Neural cell (in vitro differentiated cells): ENCODE measurements at regions not wholly inside any gene's neighbourhood (a gene's known extent, or its start where the extent isn't known, plus 50 kb on each side); places are given as distances from the start of the nearest gene placed in this dataset.

Source experiments
- CTCF ChIP-seq: fragments of 450-650 bp; IDR thresholded peaks from 2 replicates; pipeline ENCODE4 v1.5.1; 2014; ENCODE audit warnings: antibody characterized with exemption, mild to moderate bottlenecking, moderate library complexity; ENCODE audit not compliant: poor library complexity, severe bottlenecking
- EZH2 ChIP-seq: fragments of 200-600, 300-800 bp; shearing (Covaris generic), sonication (generic); IDR thresholded peaks from 2 replicates; pipeline ENCODE4 v1.6.1; 2014; ENCODE audit warnings: antibody characterized with exemption, low read length, borderline replicate concordance, mild to moderate bottlenecking; ENCODE audit not compliant: insufficient read depth, poor library complexity, severe bottlenecking
- POLR2AphosphoS5 ChIP-seq: IDR thresholded peaks from 2 replicates; pipeline ENCODE4 v1.6.1; 2012
- REST ChIP-seq: IDR thresholded peaks from 2 replicates; pipeline ENCODE4 v1.6.1; 2012; ENCODE audit warnings: borderline replicate concordance
- SMC3 ChIP-seq: fragments of 450-650 bp; conservative IDR thresholded peaks from 2 replicates; pipeline ENCODE4 v1.6.1; 2014; ENCODE audit warnings: antibody characterized with exemption, mild to moderate bottlenecking, moderate library complexity; ENCODE audit not compliant: poor library complexity
- TAF1 ChIP-seq: IDR thresholded peaks from 2 replicates; pipeline ENCODE4 v1.6.1; 2012; ENCODE audit warnings: low read depth

GRCh38 chr12:78695749-78696148 lies 168.8 kb upstream of the SYT1 start:
- TF ChIP-seq CTCF (no peak), REST (peak; percentile 64), TAF1 (no peak), EZH2 (no peak), SMC3 (no peak), POLR2AphosphoS5 (peak; percentile 69)
